K562 (cell line): ENCODE measurements at regions not wholly inside any gene's neighbourhood (a gene's known extent, or its start where the extent isn't known, plus 50 kb on each side); places are given as distances from the start of the nearest gene placed in this dataset.
A peak's percentile ranks its signal among the peaks of the same experiment; 100 is the strongest.

ENCODE experiments used
- ATAC-seq: fragments of 200-7000 bp; cut with Tn5 transposase; 3 replicates; pipeline ENCODE4 v1.9.1; 2020; ENCODE audit warnings: moderate library complexity
- BruUV-seq: library from RNA; stranded (reverse); fragments of 400-500 nt; replicated peaks from 2 replicates; lab custom pipeline; 2021; lab: Mats Ljungman, UMichigan
- CTCF ChIA-PET: fragments of 300-600 bp; formaldehyde crosslinking; extraction: SDS; loops from one replicate; lab custom pipeline; 2021; ENCODE audit warnings: low intra/inter-chr PET ratio; lab: Yijun Ruan, JAX
- POLR2A ChIA-PET: fragments of 300-600, 350-650 bp; sonication (Branson Sonifier 250); formaldehyde crosslinking; extraction: SDS; loops from one replicate; lab custom pipeline; 2021; ENCODE audit warnings: antibody characterized with exemption, inconsistent platforms; lab: Yijun Ruan, JAX
- DNase-seq, 4 experiments: peaks; one replicate each; pipeline versions ENCODE4 v3.0.0 to v3.0.0-alpha.2; 2011 to 2018; ENCODE audit warnings: low spot score in 3 of 4, mixed read lengths in 3 of 4; ENCODE audit errors: extremely low read depth in 1 of 4
- FAIRE-seq: peaks from 2 replicates; lab custom pipeline; 2011; peaks lifted over from hg19 to GRCh38; lab: Jason Lieb, UNC
- H2AFZ ChIP-seq: 2 replicates; pipeline ENCODE4 v1.6.0; 2011; ENCODE audit warnings: low read depth, low read length, control low read depth, inconsistent platforms
- H3K27ac ChIP-seq: fragments of 200-600 bp; 3 replicates; pipeline ENCODE4 v1.8.0; 2011; ENCODE audit warnings: low read depth, mild to moderate bottlenecking, control low read depth, inconsistent platforms, low read length, moderate library complexity, mixed read lengths; ENCODE audit errors: extremely low read depth
- H3K27me3 ChIP-seq, 2 experiments: fragments of 300-600 bp in 1 of 2; 2 replicates in 1 of 2; 3 replicates in 1 of 2; pipeline versions ENCODE4 v1.6.0 to v1.8.0; 2011; ENCODE audit warnings: inconsistent platforms in 2 of 2, low read length in 2 of 2, mild to moderate bottlenecking in 1 of 2, mixed read lengths in 1 of 2, moderate library complexity in 1 of 2; ENCODE audit not compliant: control insufficient read depth in 2 of 2, insufficient read depth in 2 of 2
- H3K36me3 ChIP-seq: fragments of 300-600 bp; 3 replicates; pipeline ENCODE4 v1.8.0; 2011; ENCODE audit warnings: mild to moderate bottlenecking, low read length, inconsistent platforms; ENCODE audit not compliant: control insufficient read depth, insufficient read depth
- H3K4me1 ChIP-seq, 2 experiments: fragments of 200-600 bp in 1 of 2; replicated peaks in 1 of 2; 2 replicates in 1 of 2; 3 replicates in 1 of 2; pipeline versions ENCODE4 v1.5.1 to v1.8.0; 2011; ENCODE audit warnings: inconsistent platforms in 2 of 2, low read length in 2 of 2, mild to moderate bottlenecking in 1 of 2, mixed read lengths in 1 of 2, moderate library complexity in 1 of 2; ENCODE audit not compliant: control insufficient read depth in 2 of 2, insufficient read depth in 2 of 2
- H3K4me2 ChIP-seq: 2 replicates; pipeline ENCODE4 v1.6.1; 2011; ENCODE audit warnings: low read length, control low read depth, inconsistent platforms, mixed read lengths; ENCODE audit not compliant: insufficient read depth
- H3K4me3 ChIP-seq: fragments of 200-600 bp; sonication (generic), shearing (Covaris generic); 2 replicates; pipeline ENCODE4 v1.5.1; 2016; ENCODE audit warnings: control low read depth, inconsistent platforms
- H3K79me2 ChIP-seq: fragments of 200-600 bp; 3 replicates; pipeline ENCODE4 v1.8.0; 2011; ENCODE audit warnings: low read length, inconsistent platforms; ENCODE audit not compliant: control insufficient read depth, insufficient read depth
- H3K9ac ChIP-seq, 2 experiments: 2 replicates each; pipeline versions ENCODE4 v1.6.0 to v1.6.1; 2011; ENCODE audit warnings: low read depth in 2 of 2, low read length in 2 of 2, control low read depth in 1 of 2, inconsistent platforms in 1 of 2, mild to moderate bottlenecking in 1 of 2, mixed read lengths in 1 of 2; ENCODE audit not compliant: insufficient read depth in 1 of 2
- H3K9me1 ChIP-seq: one replicate; pipeline ENCODE4 v1.6.0; 2011; ENCODE audit warnings: inconsistent platforms, mild to moderate bottlenecking, low read length, moderate library complexity; ENCODE audit not compliant: control insufficient read depth, insufficient read depth
- H3K9me3 ChIP-seq: replicated peaks from 2 replicates; pipeline ENCODE4 v1.5.1; 2011; ENCODE audit warnings: low read depth, low read length, inconsistent platforms; ENCODE audit not compliant: control insufficient read depth, insufficient read depth
- H4K20me1 ChIP-seq: replicated peaks from 2 replicates; pipeline ENCODE4 v1.6.1; 2011; ENCODE audit warnings: low read length, inconsistent platforms, mixed read lengths; ENCODE audit not compliant: control insufficient read depth, insufficient read depth
- ATF7 ChIP-seq: fragments of 450-650 bp; IDR thresholded peaks from 2 replicates; pipeline ENCODE4 v1.7.1; 2014; ENCODE audit warnings: mild to moderate bottlenecking, moderate library complexity
- CBX8 ChIP-seq: fragments of 200-600 bp; sonication (generic); IDR thresholded peaks from 2 replicates; pipeline ENCODE4 v1.6.1; 2012; ENCODE audit warnings: borderline replicate concordance, mixed run types, low read depth, mild to moderate bottlenecking, moderate library complexity, mixed read lengths, low read length, control low read depth, inconsistent platforms; ENCODE audit not compliant: poor library complexity, severe bottlenecking; ENCODE audit errors: extremely low read depth
- CHD1 ChIP-seq: fragments of 200-600 bp; sonication (generic); IDR thresholded peaks from one replicate; pipeline ENCODE4 v1.6.1; 2012; ENCODE audit warnings: mild to moderate bottlenecking, moderate library complexity, low read length, inconsistent platforms
- CREB1 ChIP-seq, 2 experiments: sonication (generic) in 1 of 2; formaldehyde crosslinking in 1 of 2; IDR thresholded peaks; 2 replicates each; pipeline versions ENCODE4 v1.6.1 to v1.8.0; 2012 to 2022; ENCODE audit warnings: inconsistent platforms in 1 of 2, mild to moderate bottlenecking in 1 of 2, missing genetic modification reagents in 1 of 2, moderate library complexity in 1 of 2
- CREB5 ChIP-seq: fragments of 250-450 bp; sonication (Bioruptor Pico); IDR thresholded peaks from 2 replicates; pipeline ENCODE4 v1.5.0; 2020; ENCODE audit warnings: mild to moderate bottlenecking
- EP400 ChIP-seq: fragments of 450-650 bp; IDR thresholded peaks from 2 replicates; pipeline ENCODE4 v1.6.1; 2017; ENCODE audit warnings: antibody characterized with exemption, mild to moderate bottlenecking, moderate library complexity
- HDAC8 ChIP-seq: fragments of 450-650 bp; IDR thresholded peaks from 2 replicates; pipeline ENCODE4 v1.6.1; 2016; ENCODE audit warnings: mild to moderate bottlenecking, missing genetic modification characterization, moderate library complexity, missing compliant biosample characterization
- KDM1A ChIP-seq, 2 experiments: fragments of 450-650 bp; IDR thresholded peaks; 2 replicates each; pipeline ENCODE4 v1.6.1; 2016; ENCODE audit warnings: mild to moderate bottlenecking in 2 of 2
- NFYB ChIP-seq: IDR thresholded peaks from 2 replicates; pipeline ENCODE4 v1.6.1; 2011; ENCODE audit warnings: mild to moderate bottlenecking, moderate library complexity; ENCODE audit not compliant: insufficient read length; ENCODE audit errors: extremely low read depth
- NR0B1 ChIP-seq: fragments of 450-650 bp; IDR thresholded peaks from one replicate; pipeline ENCODE4 v1.6.1; 2018; ENCODE audit warnings: mild to moderate bottlenecking, moderate library complexity; ENCODE audit not compliant: partially characterized antibody
- PRMT5 ChIP-seq: sonication (generic); formaldehyde crosslinking; IDR thresholded peaks from 2 replicates; pipeline ENCODE4 v1.5.0; 2020; ENCODE audit warnings: missing genetic modification reagents
- SETDB1 ChIP-seq: IDR thresholded peaks from one replicate; pipeline ENCODE4 v1.6.1; 2012; ENCODE audit warnings: low read length, control low read depth, inconsistent platforms
- STAG1 ChIP-seq: sonication (generic); formaldehyde crosslinking; IDR thresholded peaks from 2 replicates; pipeline ENCODE4 v1.5.0; 2020; ENCODE audit warnings: missing genetic modification reagents, borderline replicate concordance
- ZEB2 ChIP-seq: fragments of 450-650 bp; IDR thresholded peaks from 2 replicates; pipeline ENCODE4 v1.6.1; 2016
- ZNF224 ChIP-seq: sonication (generic); formaldehyde crosslinking; IDR thresholded peaks from 2 replicates; pipeline ENCODE4 v1.8.0; 2022; ENCODE audit warnings: mild to moderate bottlenecking, missing genetic modification reagents
- ZNF398 ChIP-seq: fragments of 250-450 bp; sonication (Bioruptor Pico); IDR thresholded peaks from 2 replicates; pipeline ENCODE4 v1.8.0; 2021; ENCODE audit warnings: moderate library complexity, mild to moderate bottlenecking, inconsistent platforms
- ZNF589 ChIP-seq: fragments of 200-800 bp; sonication (Bioruptor generic); IDR thresholded peaks from 2 replicates; pipeline ENCODE4 v1.6.1; 2016; ENCODE audit warnings: low read depth, missing genetic modification characterization, missing compliant biosample characterization
- WGBS: fragments of 100-300 bp; shearing (Covaris generic); methylation state at CpG from one replicate; pipeline ENCODE4 v1.1.6; 2016; ENCODE audit warnings: low coverage, mixed read lengths; ENCODE audit not compliant: insufficient coverage; ENCODE audit errors: missing lambda C conversion rate; 5-methylcytosine and 5-hydroxymethylcytosine counted together
- in situ Hi-C: fragments of 300-500 bp; cut with MboI; formaldehyde crosslinking; loops from 4 replicates; pipeline ENCODE4 v1.15.0; 2018; ENCODE audit warnings: inconsistent platforms, mixed read lengths
- intact Hi-C: fragments of 100-400 bp; cut with micrococcal nuclease; formaldehyde crosslinking; loops from 2 replicates; pipeline ENCODE4 v1.14.2; 2022

GRCh38 chr21:43347461-43348169 is 79.3 kb downstream of the SIK1 start:
- BruUV-seq = no TSS peak
- CTCF ChIA-PET = no interaction called here

More at GRCh38 chr21:43347461-43348169, 79.3 kb downstream of the SIK1 start:
- Histone ChIP-seq H2AFZ (no peak overlapping the region), H3K9ac (no peak overlapping the region), H3K27ac (no peak overlapping the region), H3K4me3 (no peak overlapping the region), H4K20me1 (0 out of 2 replicates have a peak, but pooled peaks cover 6% of the 10 kb centered on the region), H3K9me3 (no peaks in the 10 kb centered on the region), H3K4me1 (peaks cover 0 to 39% of the 10 kb centered on the region in 2 experiments; a peak in 2 of 5 replicates), H3K36me3 (no peaks in the 10 kb centered on the region), H3K27me3 (peaks cover 41 to 91% of the 10 kb centered on the region in 2 experiments; a peak in 4 of 5 replicates), H3K4me2 (no peak overlapping the region), H3K79me2 (no peaks in the 10 kb centered on the region), H3K9me1 (no peaks in the 10 kb centered on the region)
- peak; percentile 23 for FAIRE-seq
- TF ChIP-seq ZEB2 (no peak), ZNF398 (CRISPR knock-in tag) (no peak), CBX8 (no peak), ZNF224 (CRISPR knock-in tag) (no peak), CREB1 (IDR thresholded peaks at IDR 0.05) (no peak), CREB1 (CRISPR knock-in tag; IDR thresholded peaks at IDR 0.05) (no peak), NR0B1 (no peak), EP400 (no peak), NFYB (no peak), CHD1 (no peak), ATF7 (no peak), STAG1 (CRISPR knock-in tag) (no peak), SETDB1 (no peak), CREB5 (CRISPR knock-in tag) (no peak), KDM1A (IDR thresholded peaks at IDR 0.05) (no peak), HDAC8 (tag) (no peak), ZNF589 (CRISPR knock-in tag) (no peak), PRMT5 (CRISPR knock-in tag) (no peak)
- POLR2A ChIA-PET = no interaction called here
- in situ Hi-C loops (no loop called here), intact Hi-C loops (no loop called here)
- DNase-seq = no peak
- WGBS = 11% methylated on average over 21 of the region's 21 CpGs
- no peak for ATAC-seq
